GM12878 (cell line): ENCODE measurements at regions not wholly inside any gene's neighbourhood (a gene's known extent, or its start where the extent isn't known, plus 50 kb on each side); places are given as distances from the start of the nearest gene placed in this dataset.

Experiments
- CREM ChIP-seq: IDR thresholded peaks from 2 replicates; pipeline ENCODE4 v1.6.1; 2014; ENCODE audit warnings: antibody characterized with exemption, low read depth
- EP300 ChIP-seq, 2 experiments: fragments of 150-350 bp in 1 of 2; IDR thresholded peaks; 2 replicates each; pipeline ENCODE4 v1.6.1; 2011 to 2012; ENCODE audit warnings: low read depth in 2 of 2, low read length in 2 of 2, borderline replicate concordance in 1 of 2, improper control_type of control experiment in 1 of 2, inconsistent platforms in 1 of 2; ENCODE audit not compliant: control insufficient read depth in 1 of 2
- HDAC6 ChIP-seq: fragments of 200-600 bp; sonication (generic); IDR thresholded peaks from one replicate; pipeline ENCODE4 v1.8.0; 2017; ENCODE audit warnings: antibody characterized with exemption; ENCODE audit not compliant: unreplicated experiment
- JUND ChIP-seq: IDR thresholded peaks from 2 replicates; pipeline ENCODE4 v1.6.1; 2012; ENCODE audit warnings: low read depth, mild to moderate bottlenecking, low read length, improper control_type of control experiment, moderate library complexity
- POLR2A ChIP-seq: IDR thresholded peaks from 2 replicates; pipeline ENCODE4 v1.6.1; 2011; ENCODE audit warnings: low read depth, mild to moderate bottlenecking, low read length
- RB1 ChIP-seq: fragments of 450-650 bp; formaldehyde crosslinking; IDR thresholded peaks from 2 replicates; pipeline ENCODE4 v1.6.1; 2017; ENCODE audit warnings: mild to moderate bottlenecking, borderline replicate concordance
- RCOR1 ChIP-seq: conservative IDR thresholded peaks from 2 replicates; pipeline ENCODE4 v1.6.1; 2012; ENCODE audit warnings: low read depth, low read length, improper control_type of control experiment
- RELB ChIP-seq: fragments of 450-650 bp; IDR thresholded peaks from 2 replicates; pipeline ENCODE4 v1.6.1; 2017; ENCODE audit warnings: low read depth, mild to moderate bottlenecking, moderate library complexity
- SIN3A ChIP-seq: IDR thresholded peaks from 2 replicates; pipeline ENCODE4 v1.6.1; 2012; ENCODE audit warnings: low read depth, low read length, improper control_type of control experiment
- TARDBP ChIP-seq: IDR thresholded peaks from 2 replicates; pipeline ENCODE4 v1.6.1; 2016; ENCODE audit warnings: borderline replicate concordance
- TF ChIP-seq, protein P1 (sequence below): fragments of 450-650 bp; IDR thresholded peaks from 2 replicates; pipeline ENCODE4 v1.6.1; 2014; ENCODE audit warnings: mild to moderate bottlenecking
- TF ChIP-seq, protein P2 (sequence below): IDR thresholded peaks from 2 replicates; pipeline ENCODE4 v1.6.1; 2011; ENCODE audit warnings: mild to moderate bottlenecking, low read depth, low read length, moderate library complexity; ENCODE audit not compliant: insufficient replicate concordance

DNA sequence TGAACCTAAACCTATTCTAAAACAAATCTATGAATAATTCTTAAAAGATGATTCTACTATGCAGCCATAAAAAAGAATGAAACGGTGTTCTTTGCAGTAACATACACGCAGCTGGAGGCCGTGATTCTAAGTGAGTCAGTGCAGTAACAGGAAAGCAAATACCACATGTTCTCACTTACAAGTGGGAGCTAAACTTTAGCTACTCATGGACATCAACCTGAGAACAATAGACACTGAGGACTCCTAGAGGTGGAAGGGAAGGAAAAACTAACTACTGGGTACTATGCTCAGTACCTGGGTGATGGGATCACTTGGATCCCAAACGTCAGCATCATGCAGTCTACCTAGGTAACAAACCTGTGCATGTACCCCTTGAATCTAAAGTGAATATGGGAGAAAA is 575.0 kb upstream of the MGMT start:
- TF ChIP-seq RELB, result no peak
- TF ChIP-seq CREM, result no peak
- TF ChIP-seq SIN3A, result no peak
- TF ChIP-seq RB1, result no peak
- no peak for TF ChIP-seq EP300 (IDR thresholded peaks at IDR 0.05; ENCODE audit: borderline replicate concordance in 1 of 2, control insufficient read depth in 1 of 2, low read depth in 2 of 2, low read length in 2 of 2)
- TF ChIP-seq HDAC6, result no peak
- no peak for TF ChIP-seq TARDBP
- no peak for TF ChIP-seq JUND
- TF ChIP-seq, protein P1, sequence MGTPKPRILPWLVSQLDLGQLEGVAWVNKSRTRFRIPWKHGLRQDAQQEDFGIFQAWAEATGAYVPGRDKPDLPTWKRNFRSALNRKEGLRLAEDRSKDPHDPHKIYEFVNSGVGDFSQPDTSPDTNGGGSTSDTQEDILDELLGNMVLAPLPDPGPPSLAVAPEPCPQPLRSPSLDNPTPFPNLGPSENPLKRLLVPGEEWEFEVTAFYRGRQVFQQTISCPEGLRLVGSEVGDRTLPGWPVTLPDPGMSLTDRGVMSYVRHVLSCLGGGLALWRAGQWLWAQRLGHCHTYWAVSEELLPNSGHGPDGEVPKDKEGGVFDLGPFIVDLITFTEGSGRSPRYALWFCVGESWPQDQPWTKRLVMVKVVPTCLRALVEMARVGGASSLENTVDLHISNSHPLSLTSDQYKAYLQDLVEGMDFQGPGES, result no peak
- TF ChIP-seq POLR2A, result no peak
- TF ChIP-seq, protein P2, sequence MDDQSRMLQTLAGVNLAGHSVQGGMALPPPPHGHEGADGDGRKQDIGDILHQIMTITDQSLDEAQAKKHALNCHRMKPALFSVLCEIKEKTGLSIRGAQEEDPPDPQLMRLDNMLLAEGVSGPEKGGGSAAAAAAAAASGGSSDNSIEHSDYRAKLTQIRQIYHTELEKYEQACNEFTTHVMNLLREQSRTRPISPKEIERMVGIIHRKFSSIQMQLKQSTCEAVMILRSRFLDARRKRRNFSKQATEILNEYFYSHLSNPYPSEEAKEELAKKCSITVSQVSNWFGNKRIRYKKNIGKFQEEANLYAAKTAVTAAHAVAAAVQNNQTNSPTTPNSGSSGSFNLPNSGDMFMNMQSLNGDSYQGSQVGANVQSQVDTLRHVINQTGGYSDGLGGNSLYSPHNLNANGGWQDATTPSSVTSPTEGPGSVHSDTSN, result no peak
- TF ChIP-seq RCOR1, result no peak
